ENCODE measurements at regions not wholly inside any gene's neighbourhood (a gene's known extent, or its start where the extent isn't known, plus 50 kb on each side); places are given as distances from the start of the nearest gene placed in this dataset.

- TF ChIP-seq CTCF (optimal IDR thresholded peaks at IDR 0.05 in 1 of 3, IDR thresholded peaks at IDR 0.05 in 1 of 3, conservative IDR thresholded peaks at IDR 0.05 in 1 of 3; ENCODE audit: extremely low read depth in 1 of 3, insufficient read depth in 2 of 3, low read length in 3 of 3), result no peak
- no peak for TF ChIP-seq EZH2 (IDR thresholded peaks at IDR 0.05; ENCODE audit: low read length)
Observed at GRCh38 chr10:118874171-118874570, 119.4 kb upstream of the CACUL1 start.

All from keratinocyte (primary cell).